GM23338 (cell line): ENCODE measurements at regions not wholly inside any gene's neighbourhood (a gene's known extent, or its start where the extent isn't known, plus 50 kb on each side); places are given as distances from the start of the nearest gene placed in this dataset.

Experiments used
- ATAC-seq: fragments of 200-7000 bp; cut with Tn5 transposase; 3 replicates; pipeline ENCODE4 v1.9.1; 2020
- DNase-seq: peaks from one replicate; pipeline ENCODE4 v3.0.0-alpha.2; 2015; ENCODE audit warnings: low spot score
- H2AFZ ChIP-seq: fragments of 200-600 bp; sonication (generic); 2 replicates; pipeline ENCODE4 v1.8.0; 2016; ENCODE audit warnings: antibody characterized with exemption, mild to moderate bottlenecking, moderate library complexity
- H3F3A ChIP-seq: fragments of 200-600 bp; sonication (generic); replicated peaks from 2 replicates; pipeline ENCODE4 v1.8.0; 2017; ENCODE audit warnings: antibody characterized with exemption, mixed run types, low read depth
- H3K27ac ChIP-seq: fragments of 200-600 bp; sonication (generic); 2 replicates; pipeline ENCODE4 v1.6.1; 2016; ENCODE audit warnings: low read depth
- H3K27me3 ChIP-seq: fragments of 200-600 bp; sonication (generic); 2 replicates; pipeline ENCODE4 v1.8.0; 2016; ENCODE audit warnings: mild to moderate bottlenecking, mixed run types, moderate library complexity; ENCODE audit not compliant: insufficient read depth
- H3K36me3 ChIP-seq: fragments of 200-600 bp; sonication (generic); 2 replicates; pipeline ENCODE4 v1.8.0; 2016; ENCODE audit warnings: mild to moderate bottlenecking; ENCODE audit not compliant: insufficient read depth
- H3K4me1 ChIP-seq: fragments of 200-600 bp; sonication (generic); 2 replicates; pipeline ENCODE4 v1.8.0; 2016; ENCODE audit warnings: mild to moderate bottlenecking, moderate library complexity; ENCODE audit not compliant: insufficient read depth
- H3K4me2 ChIP-seq: fragments of 200-600 bp; sonication (generic); 2 replicates; pipeline ENCODE4 v1.7.1; 2017; ENCODE audit warnings: mixed run types
- H3K4me3 ChIP-seq: fragments of 200-600 bp; sonication (generic); 2 replicates; pipeline ENCODE4 v1.6.1; 2016; ENCODE audit warnings: mixed run types
- H3K79me2 ChIP-seq: fragments of 200-600 bp; sonication (generic); replicated peaks from 2 replicates; pipeline ENCODE4 v1.8.0; 2017; ENCODE audit warnings: mild to moderate bottlenecking; ENCODE audit not compliant: insufficient read depth
- H3K9me2 ChIP-seq: fragments of 200-600 bp; sonication (generic); 2 replicates; pipeline ENCODE4 v1.8.0; 2017; ENCODE audit not compliant: insufficient read depth
- H4K20me1 ChIP-seq: fragments of 200-600 bp; sonication (generic); replicated peaks from 2 replicates; pipeline ENCODE4 v1.8.0; 2017; ENCODE audit warnings: mild to moderate bottlenecking; ENCODE audit not compliant: insufficient read depth
- H3K27ac Mint-ChIP-seq: 2 replicates; pipeline ENCODE4 v1.8.0; 2020; ENCODE audit warnings: inconsistent platforms, mild to moderate bottlenecking, moderate library complexity, mixed read lengths
- H3K27me3 Mint-ChIP-seq: 3 replicates; pipeline ENCODE4 v1.8.0; 2022; ENCODE audit warnings: low read depth, mild to moderate bottlenecking, moderate library complexity, mixed read lengths, inconsistent platforms; ENCODE audit not compliant: insufficient read depth, poor library complexity
- H3K36me3 Mint-ChIP-seq: 3 replicates; pipeline ENCODE4 v1.8.0; 2021; ENCODE audit warnings: low read depth, mild to moderate bottlenecking, inconsistent platforms, moderate library complexity, mixed read lengths
- H3K4me1 Mint-ChIP-seq: 3 replicates; pipeline ENCODE4 v1.8.0; 2020; ENCODE audit warnings: mild to moderate bottlenecking, inconsistent platforms, mixed read lengths
- H3K4me3 Mint-ChIP-seq: 3 replicates; pipeline ENCODE4 v1.8.0; 2021; ENCODE audit warnings: moderate library complexity, mild to moderate bottlenecking, inconsistent platforms, mixed read lengths
- H3K9me3 Mint-ChIP-seq: 3 replicates; pipeline ENCODE4 v1.8.0; 2020; ENCODE audit warnings: moderate library complexity, mild to moderate bottlenecking, inconsistent platforms, mixed read lengths
- CREB1 ChIP-seq: fragments of 250-450 bp; sonication (Bioruptor Pico); IDR thresholded peaks from 2 replicates; pipeline ENCODE4 v1.5.0; 2020; ENCODE audit warnings: low read depth, mild to moderate bottlenecking, moderate library complexity
- CTCF ChIP-seq, 2 experiments: fragments of 200-600 bp in 1 of 2; sonication (generic) in 1 of 2; conservative IDR thresholded peaks; 2 replicates each; pipeline versions ENCODE4 v1.5.1 to v1.6.1; 2016 to 2017; ENCODE audit warnings: antibody characterized with exemption in 2 of 2, low read depth in 2 of 2, mild to moderate bottlenecking in 2 of 2, moderate library complexity in 1 of 2
- EZH2 ChIP-seq: fragments of 200-600 bp; sonication (generic); IDR thresholded peaks from one replicate; pipeline ENCODE4 v1.8.0; 2017; ENCODE audit warnings: antibody characterized with exemption, mild to moderate bottlenecking, low read depth; ENCODE audit not compliant: unreplicated experiment
- JUNB ChIP-seq: IDR thresholded peaks from one replicate; pipeline ENCODE4 v1.6.1; 2016; ENCODE audit warnings: antibody characterized with exemption; ENCODE audit not compliant: unreplicated experiment
- NANOG ChIP-seq: IDR thresholded peaks from 2 replicates; pipeline ENCODE4 v1.6.1; 2016; ENCODE audit warnings: antibody characterized with exemption, borderline replicate concordance
- POLR2AphosphoS5 ChIP-seq: IDR thresholded peaks from 2 replicates; pipeline ENCODE4 v1.6.1; 2016; ENCODE audit warnings: antibody characterized with exemption, low read depth
- ZNF114 ChIP-seq: fragments of 250-450 bp; sonication (Bioruptor Pico); IDR thresholded peaks from 2 replicates; pipeline ENCODE4 v1.5.0; 2020; ENCODE audit warnings: mild to moderate bottlenecking, moderate library complexity
- ZNF331 ChIP-seq: fragments of 250-450 bp; sonication (Bioruptor Pico); IDR thresholded peaks from 2 replicates; pipeline ENCODE4 v1.5.0; 2020; ENCODE audit warnings: low read depth, mild to moderate bottlenecking, moderate library complexity
- ZNF462 ChIP-seq: fragments of 250-450 bp; sonication (Bioruptor Pico); IDR thresholded peaks from 2 replicates; pipeline ENCODE4 v1.5.0; 2020; ENCODE audit warnings: mild to moderate bottlenecking, moderate library complexity
- TF ChIP-seq, protein P1 (sequence below): IDR thresholded peaks from 2 replicates; pipeline ENCODE4 v1.6.1; 2016; ENCODE audit warnings: antibody characterized with exemption
- TF ChIP-seq, protein P2 (sequence below): IDR thresholded peaks from one replicate; pipeline ENCODE4 v1.6.1; 2018; ENCODE audit warnings: antibody characterized with exemption; ENCODE audit not compliant: unreplicated experiment

DNA sequence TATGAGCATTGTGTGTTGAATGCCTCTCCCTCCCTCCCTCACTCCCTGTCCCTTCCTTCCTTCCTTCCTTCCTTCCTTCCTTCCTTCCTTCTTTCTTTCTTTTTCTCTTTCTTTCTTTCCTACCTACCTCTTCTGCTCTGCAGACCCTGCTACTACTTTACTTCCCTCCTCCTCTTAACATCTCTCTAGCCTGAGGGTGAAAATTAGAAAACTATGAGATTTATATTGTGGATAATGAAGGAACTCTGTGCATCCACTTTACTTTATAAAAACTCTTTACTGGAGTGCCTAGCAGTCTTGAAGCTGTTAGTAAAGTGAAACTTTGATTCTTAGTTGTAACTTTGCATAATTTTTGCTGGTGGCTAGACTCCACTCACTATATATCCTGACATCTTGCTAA, 572.2 kb downstream of the RWDD3 start:
- peaks cover 13% of the 10 kb centered on the region for H3K4me1 ChIP-seq
- no peak overlapping the region for H3K4me2 ChIP-seq
- 0 out of 3 replicates have a peak, but pooled peaks cover 8% of the 10 kb centered on the region for H3K36me3 Mint-ChIP-seq
- H3K9me3 Mint-ChIP-seq, result peaks cover 13% of the 10 kb centered on the region
- no peak overlapping the region for H3K4me3 Mint-ChIP-seq
- no peaks in the 10 kb centered on the region for H3K36me3 ChIP-seq
- DNase-seq (no peak), ATAC-seq (no peak)
- H3K9me2 ChIP-seq, result peaks cover 10% of the 10 kb centered on the region; the same call in 1 of the 2 replicates
- H3K27me3 Mint-ChIP-seq, result no peaks in the 10 kb centered on the region
- H3K27ac Mint-ChIP-seq, result no peak overlapping the region
- H3F3A ChIP-seq, result no peaks in the 10 kb centered on the region
- no peak overlapping the region for H3K4me3 ChIP-seq
- H2AFZ ChIP-seq, result no peak overlapping the region
- TF ChIP-seq EZH2, result no peak
- TF ChIP-seq, protein P1, sequence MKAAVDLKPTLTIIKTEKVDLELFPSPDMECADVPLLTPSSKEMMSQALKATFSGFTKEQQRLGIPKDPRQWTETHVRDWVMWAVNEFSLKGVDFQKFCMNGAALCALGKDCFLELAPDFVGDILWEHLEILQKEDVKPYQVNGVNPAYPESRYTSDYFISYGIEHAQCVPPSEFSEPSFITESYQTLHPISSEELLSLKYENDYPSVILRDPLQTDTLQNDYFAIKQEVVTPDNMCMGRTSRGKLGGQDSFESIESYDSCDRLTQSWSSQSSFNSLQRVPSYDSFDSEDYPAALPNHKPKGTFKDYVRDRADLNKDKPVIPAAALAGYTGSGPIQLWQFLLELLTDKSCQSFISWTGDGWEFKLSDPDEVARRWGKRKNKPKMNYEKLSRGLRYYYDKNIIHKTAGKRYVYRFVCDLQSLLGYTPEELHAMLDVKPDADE, result no peak
- TF ChIP-seq, protein P2, sequence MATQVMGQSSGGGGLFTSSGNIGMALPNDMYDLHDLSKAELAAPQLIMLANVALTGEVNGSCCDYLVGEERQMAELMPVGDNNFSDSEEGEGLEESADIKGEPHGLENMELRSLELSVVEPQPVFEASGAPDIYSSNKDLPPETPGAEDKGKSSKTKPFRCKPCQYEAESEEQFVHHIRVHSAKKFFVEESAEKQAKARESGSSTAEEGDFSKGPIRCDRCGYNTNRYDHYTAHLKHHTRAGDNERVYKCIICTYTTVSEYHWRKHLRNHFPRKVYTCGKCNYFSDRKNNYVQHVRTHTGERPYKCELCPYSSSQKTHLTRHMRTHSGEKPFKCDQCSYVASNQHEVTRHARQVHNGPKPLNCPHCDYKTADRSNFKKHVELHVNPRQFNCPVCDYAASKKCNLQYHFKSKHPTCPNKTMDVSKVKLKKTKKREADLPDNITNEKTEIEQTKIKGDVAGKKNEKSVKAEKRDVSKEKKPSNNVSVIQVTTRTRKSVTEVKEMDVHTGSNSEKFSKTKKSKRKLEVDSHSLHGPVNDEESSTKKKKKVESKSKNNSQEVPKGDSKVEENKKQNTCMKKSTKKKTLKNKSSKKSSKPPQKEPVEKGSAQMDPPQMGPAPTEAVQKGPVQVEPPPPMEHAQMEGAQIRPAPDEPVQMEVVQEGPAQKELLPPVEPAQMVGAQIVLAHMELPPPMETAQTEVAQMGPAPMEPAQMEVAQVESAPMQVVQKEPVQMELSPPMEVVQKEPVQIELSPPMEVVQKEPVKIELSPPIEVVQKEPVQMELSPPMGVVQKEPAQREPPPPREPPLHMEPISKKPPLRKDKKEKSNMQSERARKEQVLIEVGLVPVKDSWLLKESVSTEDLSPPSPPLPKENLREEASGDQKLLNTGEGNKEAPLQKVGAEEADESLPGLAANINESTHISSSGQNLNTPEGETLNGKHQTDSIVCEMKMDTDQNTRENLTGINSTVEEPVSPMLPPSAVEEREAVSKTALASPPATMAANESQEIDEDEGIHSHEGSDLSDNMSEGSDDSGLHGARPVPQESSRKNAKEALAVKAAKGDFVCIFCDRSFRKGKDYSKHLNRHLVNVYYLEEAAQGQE, result no peak
- no peak for TF ChIP-seq POLR2AphosphoS5
- TF ChIP-seq NANOG, result no peak
- TF ChIP-seq JUNB, result no peak
- no peak for TF ChIP-seq ZNF331 (CRISPR knock-in tag)
- no peak for TF ChIP-seq CTCF (conservative IDR thresholded peaks at IDR 0.05; ENCODE audit: low read depth in 2 of 2)
- TF ChIP-seq ZNF462 (CRISPR knock-in tag), result no peak
- TF ChIP-seq CREB1, result no peak
- no peak for TF ChIP-seq ZNF114
- H3K79me2 ChIP-seq, result no peaks in the 10 kb centered on the region
- H3K27ac ChIP-seq, result no peak overlapping the region
- H3K4me1 Mint-ChIP-seq, result peaks cover 11% of the 10 kb centered on the region; the same call in 2 of the 3 replicates
- H4K20me1 ChIP-seq, result no peaks in the 10 kb centered on the region
- no peaks in the 10 kb centered on the region for H3K27me3 ChIP-seq
